NCI-H1048 (cell line): ENCODE measurements at regions not wholly inside any gene's neighbourhood (a gene's known extent, or its start where the extent isn't known, plus 50 kb on each side); places are given as distances from the start of the nearest gene placed in this dataset.

Experiments
- DNase-seq: peaks from one replicate; lab custom pipeline; 2025; lab: John Stamatoyannopoulos, UW

DNA sequence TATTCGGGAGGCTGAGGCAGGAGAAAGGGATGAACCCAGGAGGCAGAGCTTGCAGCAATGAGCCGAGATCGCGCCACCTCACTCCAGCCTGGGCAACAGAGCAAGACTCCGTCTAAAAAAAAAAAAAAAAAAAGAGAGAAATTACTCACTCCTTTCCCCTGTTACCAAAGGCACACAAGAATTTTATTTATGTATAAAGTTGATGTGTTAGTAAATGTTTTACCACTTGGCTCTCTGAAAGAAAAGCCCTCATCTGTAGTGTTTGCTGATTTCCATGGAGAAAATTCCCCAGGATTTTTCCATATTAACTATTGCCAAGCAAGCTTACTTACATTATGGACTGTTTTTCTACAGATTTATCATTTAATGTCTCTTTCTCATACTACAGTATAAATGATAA lies 142.1 kb upstream of the PABPC4L start:
- DNase-seq = no peak

DNA sequence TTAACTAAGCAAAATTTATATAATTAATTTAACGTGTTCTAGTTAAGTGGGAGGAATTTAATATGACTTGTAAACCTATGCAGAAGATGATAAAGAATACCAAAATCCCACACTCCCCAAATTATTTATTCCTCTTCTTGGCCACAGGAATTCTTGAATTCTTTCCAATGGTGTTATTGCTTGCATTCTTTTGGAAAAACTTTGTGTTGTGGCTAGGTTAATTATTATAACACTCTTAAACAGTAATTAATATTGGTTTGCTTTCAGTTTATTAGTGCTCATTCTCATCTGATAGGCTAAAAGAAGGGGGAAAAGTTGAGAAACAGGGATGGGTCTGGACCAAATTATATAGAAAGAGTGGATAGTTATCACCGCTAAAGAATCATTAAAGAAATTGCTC lies 141.5 kb upstream of the PABPC4L start:
- DNase-seq = no peak

DNA sequence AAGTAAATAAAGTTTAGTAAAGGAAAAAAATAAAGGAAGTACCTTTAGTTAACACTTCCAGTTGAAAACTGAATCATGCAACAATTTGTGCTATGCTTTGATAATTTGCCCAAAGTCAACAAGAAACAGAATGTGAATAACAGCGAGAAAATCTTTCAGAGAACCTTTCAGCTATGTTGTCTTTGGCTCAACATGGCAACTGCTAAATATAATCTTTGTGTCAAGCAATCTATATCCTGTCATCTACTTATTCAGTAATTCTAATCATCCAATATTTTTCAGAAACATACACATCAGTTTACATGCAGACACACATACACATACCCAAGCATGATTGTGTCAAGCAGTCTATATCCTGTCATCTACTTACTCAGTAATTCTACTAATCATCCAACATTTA lies 136.0 kb upstream of the PABPC4L start:
- no peak for DNase-seq

DNA sequence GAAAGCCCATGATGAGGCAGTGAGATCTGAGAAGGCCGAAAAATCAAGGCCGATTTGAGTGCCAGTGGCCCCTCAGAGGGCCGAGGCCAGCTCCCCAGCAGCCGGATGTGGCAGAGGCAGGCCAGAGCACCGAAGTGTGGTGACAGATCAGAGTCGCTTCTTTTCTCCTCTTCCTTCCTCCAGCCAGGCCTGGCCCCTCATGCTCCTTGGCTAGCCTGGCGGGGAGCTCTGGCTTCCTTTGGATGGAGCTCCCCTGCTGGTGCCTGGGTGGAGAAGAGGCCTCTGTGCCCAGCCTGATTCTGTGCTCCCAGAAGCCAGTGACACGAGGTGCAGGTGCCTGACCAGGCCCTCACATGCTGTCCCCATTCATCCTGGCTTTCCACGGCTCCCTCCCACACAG lies 127.2 kb upstream of the PABPC4L start:
- no peak for DNase-seq

DNA sequence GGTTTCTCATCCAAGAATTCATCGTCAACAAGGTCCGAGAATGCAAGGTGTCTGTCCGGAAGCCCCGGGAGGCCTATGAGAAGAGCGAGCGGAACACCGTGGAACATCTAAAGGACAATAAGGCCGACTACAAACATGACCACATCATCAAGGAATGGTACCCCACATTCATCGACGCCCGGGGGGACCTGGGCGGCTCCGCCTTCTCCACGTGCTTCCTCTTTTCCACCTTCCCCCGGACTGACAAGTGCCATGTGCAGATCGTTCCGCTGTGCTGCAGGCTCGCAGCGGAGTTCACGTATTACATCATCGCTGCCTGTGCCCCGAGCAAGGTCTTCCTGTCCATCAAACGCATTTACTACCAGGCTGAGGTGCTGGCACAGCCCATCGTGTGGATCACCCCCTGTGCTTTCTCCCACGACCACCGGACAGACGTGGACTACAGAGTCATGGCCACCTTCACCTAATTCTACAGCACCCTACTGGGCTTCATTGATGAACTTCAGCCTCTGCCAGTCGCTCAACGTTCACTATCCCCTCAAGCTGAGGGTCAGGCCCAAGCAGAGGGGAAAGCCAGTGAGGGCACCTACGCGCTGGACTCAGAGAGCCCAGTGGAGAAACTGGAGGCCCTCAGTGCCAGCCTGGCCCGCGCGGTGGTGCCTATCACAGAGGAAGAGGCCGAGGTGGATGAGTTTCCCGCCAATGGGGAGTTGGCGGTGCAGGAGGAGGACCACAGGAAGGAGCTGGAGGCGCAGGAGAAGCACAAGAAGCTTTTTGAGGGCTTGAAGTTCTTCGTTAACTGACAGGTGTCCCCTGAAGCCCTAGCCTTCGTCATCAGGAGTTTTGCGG lies 125.9 kb upstream of the PABPC4L start:
- DNase-seq = no peak

DNA sequence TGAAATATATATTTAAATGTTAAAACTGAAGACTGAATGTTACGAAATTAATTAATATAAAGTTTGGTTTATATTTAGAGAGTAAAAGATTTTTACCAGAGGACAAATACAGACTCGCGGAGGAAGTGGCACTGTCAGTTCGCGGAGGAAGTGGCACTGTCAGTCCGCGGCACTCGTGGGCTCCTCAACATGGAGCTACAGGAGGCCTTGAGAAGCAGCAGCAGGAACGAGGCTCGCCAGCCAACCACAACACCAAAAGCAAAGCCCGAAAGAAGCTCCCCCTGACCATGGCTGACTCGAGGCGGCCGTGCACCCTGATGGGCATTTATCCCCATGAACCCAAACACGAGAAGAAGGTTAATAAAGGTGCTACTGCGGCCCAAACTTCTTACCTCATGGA lies 125.3 kb upstream of the PABPC4L start:
- no peak for DNase-seq

DNA sequence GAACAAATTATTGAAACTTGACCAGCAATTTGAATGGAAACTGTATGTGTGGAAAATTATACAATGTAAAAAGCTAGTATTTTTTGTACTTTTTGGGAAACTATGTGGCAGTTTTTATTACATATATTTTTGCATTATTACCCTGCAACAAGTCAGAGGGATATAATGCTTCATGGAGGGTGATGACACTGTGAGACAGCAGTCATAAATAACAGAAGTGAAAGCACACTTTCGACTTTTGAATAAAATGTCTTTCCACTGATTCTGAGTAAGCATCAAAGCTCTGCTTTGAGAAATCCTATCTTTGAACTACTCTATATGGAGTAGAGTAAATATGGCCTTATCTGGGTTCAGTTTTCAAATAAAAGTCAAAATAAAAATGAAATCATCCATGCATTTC lies 122.6 kb upstream of the PABPC4L start:
- DNase-seq = no peak

DNA sequence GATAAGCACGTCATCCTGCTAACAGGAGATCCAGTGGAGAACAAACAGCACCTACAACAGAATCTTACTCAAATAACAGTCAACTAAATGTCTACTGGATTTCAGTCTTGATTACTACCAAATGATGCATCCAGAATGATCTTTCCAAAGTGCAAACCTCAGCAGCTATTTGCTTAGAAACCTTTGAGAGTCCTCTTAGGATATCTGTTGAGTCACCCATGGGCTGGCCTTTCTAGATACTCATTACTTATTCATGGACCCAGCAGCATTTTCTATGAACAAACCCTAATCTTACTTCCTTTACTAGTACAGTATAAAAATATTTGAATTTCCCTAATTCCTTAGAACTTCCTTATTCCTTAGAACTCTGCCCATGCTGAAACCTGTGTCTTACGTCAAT lies 118.5 kb upstream of the PABPC4L start:
- DNase-seq = no peak

DNA sequence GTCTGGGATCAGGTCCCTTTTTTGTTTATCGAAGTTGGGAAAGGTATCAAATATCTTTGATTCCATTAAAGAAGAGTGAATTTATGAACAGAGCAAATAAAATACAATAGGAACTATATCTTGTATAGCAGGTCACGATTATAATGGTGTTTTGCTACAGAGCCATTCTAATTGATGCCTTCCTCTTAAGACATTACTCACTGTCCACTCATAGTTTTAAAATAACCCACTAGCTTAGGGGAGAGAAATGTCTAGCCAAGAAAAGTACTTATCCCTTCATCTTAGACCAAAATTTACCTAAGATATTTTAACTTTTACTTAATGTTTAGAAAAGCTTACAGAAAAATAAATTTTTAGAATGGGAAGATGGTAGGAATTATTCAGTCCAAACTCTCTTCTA lies 112.0 kb upstream of the PABPC4L start:
- DNase-seq = no peak

DNA sequence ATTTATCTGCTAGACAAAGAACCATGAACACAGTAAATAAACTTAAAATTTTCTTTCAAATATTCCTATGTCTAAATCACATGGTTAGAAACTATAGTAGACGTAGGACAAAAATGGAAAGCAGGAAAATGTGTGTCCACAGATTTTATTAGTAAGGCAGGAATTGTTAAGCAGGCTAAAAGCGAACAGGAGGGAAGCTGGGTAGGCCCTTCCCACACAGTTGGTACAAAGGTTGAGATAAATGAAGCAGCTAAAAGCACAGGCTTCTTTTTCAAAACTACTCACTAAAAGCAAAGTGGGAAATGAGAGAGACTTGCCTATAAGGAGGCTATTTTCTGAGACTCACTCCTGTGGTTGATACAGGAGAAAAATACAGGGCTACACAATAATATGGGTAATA lies 108.1 kb upstream of the PABPC4L start:
- DNase-seq = no peak

DNA sequence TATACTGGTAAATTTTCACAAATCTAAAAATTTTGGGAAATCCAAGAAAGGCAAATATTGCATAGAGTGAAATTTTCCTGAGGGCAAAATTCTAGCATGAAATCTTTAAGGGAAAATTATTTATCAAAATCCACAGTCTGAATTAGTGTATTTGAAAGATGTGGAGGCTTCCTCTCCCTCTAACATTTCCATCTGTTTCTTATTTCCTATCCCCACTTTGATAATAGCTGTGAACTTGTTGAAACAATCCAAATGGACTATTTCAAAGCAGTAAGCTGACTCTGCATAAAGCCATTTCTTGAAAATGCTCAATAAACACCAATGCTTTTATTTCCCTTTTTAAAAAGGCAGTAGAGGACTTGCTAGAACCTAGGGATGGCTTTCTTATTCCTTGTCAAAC lies 107.3 kb upstream of the PABPC4L start:
- no peak for DNase-seq

DNA sequence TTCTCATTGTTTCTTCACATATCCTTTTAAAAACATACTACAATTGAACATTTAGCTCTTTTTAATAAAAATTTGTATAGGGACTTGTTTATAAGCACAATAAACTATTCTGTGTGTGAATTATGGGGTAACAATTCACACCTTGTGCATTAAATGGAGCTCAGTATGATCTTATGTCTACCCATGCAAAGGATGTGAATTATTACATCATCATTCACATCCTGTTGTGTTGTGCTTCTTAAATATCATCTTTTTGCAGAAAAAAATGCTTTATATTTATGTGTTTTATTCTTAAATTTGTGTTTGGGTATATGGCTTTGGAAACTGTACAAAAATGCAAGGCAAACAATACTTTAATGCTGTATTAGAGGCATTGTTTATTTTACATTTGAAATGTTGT lies 96.7 kb upstream of the PABPC4L start:
- DNase-seq = no peak

DNA sequence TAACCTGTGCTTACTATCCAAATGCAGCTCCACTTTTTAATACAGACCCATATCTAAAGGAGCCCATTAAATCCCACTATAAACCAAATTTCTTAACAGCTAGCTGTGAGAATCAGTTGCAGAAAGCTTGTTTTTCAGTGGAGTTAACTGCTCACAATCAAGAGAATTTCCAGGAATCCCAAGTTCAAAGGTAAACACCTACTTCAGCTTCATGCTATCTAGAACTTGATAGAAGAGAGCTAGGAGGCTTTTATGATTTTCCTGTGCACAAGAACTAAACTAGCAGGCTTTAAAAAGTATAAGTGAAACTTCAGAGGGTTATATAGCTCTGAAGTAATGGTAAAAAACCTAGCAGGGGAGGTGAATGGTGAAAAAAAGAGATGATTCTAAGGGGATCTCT lies 96.2 kb upstream of the PABPC4L start:
- DNase-seq = no peak

DNA sequence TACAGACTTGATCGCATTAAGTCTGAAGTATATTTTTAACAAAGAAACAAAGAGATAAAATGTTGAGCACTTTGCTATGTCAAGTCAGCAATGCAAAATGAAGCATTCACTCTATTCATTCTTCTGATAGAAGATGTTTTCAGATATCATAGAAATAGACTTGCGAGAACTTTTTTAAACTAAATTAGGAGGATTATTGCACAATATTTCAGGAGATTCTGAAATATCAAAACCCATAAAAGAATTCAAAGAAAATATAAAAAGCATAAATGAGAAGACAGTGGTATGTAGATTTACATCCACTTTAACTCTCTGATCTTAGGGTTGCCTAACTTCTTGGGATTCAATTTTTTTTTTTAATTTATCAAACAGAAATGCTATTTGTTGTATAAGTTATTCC lies 81.1 kb upstream of the PABPC4L start:
- DNase-seq = no peak

DNA sequence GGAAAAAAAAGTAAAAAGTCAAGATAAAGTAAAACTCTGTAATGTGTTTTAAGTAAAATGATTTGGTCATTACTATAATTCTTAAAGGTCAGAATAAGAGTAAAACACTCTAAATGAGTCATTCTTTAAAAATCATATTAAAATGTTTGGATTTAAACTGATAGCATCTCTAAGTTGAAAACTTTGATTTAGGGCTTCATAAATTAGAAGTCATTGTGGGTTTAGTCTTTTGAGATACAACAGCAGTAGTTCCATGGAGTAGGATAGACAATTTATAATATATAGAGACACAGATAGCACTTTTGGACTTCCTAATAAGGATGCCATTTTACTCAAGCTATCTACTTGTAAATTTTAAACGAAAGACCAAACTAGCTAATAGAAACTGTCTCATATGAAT lies 77.1 kb upstream of the PABPC4L start:
- no peak for DNase-seq

DNA sequence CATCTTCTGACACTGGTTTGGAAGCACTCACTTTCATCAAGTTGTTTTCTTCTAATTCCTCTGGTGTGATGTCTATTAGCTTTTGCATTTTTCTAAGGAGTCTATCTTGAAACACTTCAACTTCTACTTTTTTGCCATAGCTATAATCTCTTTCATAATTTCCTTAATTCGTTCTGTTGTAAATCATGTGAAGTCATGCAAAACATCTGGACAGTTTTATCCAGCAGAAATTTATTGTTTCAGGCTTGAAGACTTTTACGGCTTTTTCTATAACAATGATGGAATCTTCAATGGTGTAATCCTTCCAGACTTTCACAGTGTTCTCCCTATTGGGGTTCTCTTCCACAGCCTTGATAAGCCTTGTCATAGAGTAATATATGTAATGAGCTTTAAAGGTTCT lies 74.9 kb upstream of the PABPC4L start:
- no peak for DNase-seq

DNA sequence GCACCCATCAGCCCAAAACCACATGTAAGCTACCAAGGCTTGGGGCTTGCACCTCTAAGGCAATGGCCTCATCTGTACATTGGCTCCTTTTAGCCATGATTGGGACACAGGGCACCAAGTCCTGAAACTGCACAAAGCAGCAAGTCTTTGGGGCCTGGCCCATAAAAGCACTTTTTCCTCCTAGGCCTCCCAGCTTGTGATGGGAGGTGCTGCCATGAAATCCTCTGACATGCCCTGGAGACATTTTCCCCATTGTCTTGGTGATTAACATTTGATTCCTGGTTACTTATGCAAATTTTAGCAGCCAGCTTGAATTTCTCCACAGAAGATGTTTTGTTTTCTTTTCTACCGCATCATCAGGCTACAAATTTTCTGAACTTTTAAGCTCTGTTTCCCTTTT lies 58.5 kb upstream of the PABPC4L start:
- peak; percentile 26 for DNase-seq
